ENCODE measurements at regions not wholly inside any gene's neighbourhood (a gene's known extent, or its start where the extent isn't known, plus 50 kb on each side); places are given as distances from the start of the nearest gene placed in this dataset.

DNA sequence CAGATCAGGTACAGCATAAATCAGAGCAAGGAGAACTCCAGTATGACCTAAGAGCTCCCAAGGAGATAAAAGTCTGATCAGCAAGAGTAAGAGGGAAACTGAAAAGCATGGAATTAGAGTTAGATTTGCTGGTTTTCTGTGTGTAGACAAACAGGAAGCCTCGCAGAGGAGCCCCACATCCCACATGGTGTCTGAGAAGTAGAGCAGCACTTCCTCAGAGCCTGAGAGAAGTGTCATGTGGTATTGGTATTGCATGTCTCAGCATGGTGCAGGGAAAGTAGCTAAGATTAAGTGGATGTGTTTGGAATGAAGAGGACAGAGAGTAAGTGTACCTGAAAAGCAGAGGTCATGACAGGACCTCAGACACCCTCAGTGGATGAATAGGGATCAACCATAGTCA lies 175.4 kb upstream of the GBE1 start:
- Histone ChIP-seq H3K27me3 (no peaks in the 10 kb centered on the region), H3K9me3 (no peaks in the 10 kb centered on the region), H3K27ac (no peak overlapping the region), H3K4me3 (no peak overlapping the region), H3K4me1 (no peaks in the 10 kb centered on the region), H3K36me3 (no peaks in the 10 kb centered on the region)
- TF ChIP-seq, protein P1, sequence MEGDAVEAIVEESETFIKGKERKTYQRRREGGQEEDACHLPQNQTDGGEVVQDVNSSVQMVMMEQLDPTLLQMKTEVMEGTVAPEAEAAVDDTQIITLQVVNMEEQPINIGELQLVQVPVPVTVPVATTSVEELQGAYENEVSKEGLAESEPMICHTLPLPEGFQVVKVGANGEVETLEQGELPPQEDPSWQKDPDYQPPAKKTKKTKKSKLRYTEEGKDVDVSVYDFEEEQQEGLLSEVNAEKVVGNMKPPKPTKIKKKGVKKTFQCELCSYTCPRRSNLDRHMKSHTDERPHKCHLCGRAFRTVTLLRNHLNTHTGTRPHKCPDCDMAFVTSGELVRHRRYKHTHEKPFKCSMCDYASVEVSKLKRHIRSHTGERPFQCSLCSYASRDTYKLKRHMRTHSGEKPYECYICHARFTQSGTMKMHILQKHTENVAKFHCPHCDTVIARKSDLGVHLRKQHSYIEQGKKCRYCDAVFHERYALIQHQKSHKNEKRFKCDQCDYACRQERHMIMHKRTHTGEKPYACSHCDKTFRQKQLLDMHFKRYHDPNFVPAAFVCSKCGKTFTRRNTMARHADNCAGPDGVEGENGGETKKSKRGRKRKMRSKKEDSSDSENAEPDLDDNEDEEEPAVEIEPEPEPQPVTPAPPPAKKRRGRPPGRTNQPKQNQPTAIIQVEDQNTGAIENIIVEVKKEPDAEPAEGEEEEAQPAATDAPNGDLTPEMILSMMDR (IDR thresholded peaks at IDR 0.05): no peak
- DNase-seq: no peak
- peak; percentile 76 for ATAC-seq
- intact Hi-C loops (cut with DNase I): no loop called here

DNA sequence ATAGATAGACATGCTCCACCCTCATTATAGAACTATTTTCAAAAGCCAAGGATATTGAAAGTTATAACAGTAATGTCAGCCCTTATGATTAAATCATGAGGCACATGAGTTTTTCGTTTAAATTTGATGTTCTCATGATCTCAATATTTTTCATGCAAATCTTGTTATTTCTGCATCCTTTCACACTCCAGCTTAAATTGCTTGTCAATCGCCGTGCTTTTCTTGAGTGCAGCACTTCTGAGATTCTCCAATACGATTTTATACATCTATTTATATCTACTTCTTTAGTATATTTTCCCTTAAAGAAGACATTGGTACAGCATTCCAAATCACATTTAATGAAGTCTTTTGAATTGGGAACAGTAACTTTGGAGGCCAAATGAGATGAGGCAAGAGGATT lies 171.2 kb upstream of the GBE1 start:
- H3K9me3 ChIP-seq: no peaks in the 10 kb centered on the region
- intact Hi-C loops (cut with DNase I): no loop called here
- H3K4me3 ChIP-seq: no peak overlapping the region

DNA sequence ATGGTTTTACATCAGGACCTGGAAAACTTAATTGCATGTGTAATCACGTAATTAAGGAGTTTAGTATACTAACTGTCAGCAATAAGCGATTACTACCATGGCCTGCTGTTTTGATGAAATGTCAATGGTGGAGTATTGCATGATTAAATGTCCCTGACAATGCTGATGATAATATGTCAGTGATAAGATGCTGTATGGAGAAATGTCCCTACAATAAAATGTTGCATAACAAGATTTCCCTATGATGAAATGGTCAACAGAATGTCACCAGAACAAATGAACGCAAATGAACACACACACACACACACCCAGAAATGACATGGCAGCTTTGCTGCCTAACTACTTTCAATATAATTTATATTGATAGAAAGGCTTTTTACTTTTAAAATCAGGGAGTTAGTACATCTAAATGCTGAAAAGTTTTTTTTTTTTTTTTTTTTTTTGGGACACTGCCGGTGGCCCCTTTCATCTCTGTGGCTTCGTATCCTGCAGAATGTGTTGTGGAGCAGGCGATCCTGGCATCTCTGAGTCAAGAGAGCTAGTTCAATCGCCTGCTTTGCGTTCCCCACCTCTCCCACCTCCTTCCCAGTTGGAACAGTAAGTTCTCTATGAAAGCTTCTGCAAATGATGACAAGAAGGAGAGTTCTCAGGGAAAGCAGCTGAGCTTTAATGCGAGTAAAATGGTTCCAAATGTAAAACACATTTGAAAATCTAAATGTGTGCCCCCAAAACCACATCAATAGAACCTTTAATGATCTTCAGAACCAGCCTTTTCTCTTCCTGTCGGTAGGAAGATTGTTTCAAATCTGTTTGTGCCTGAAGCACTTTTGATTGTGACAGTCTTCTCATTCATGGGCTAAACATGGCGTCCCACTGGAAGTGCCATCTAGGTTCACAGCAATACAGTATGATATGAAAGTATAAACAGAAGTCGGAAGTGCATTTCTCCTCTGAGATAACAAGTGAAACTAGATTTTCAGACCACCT lies 170.1 kb upstream of the GBE1 start:
- ATAC-seq (no peak), DNase-seq (no peak)
- intact Hi-C loops (cut with DNase I): no loop called here
- no peak overlapping the region for H3K4me3 ChIP-seq
- no peaks in the 10 kb centered on the region for H3K4me1 ChIP-seq
- H3K36me3 ChIP-seq: no peaks in the 10 kb centered on the region
- H3K27ac ChIP-seq: no peak overlapping the region
- TF ChIP-seq, protein P1 (IDR thresholded peaks at IDR 0.05): no peak
- H3K9me3 ChIP-seq: no peaks in the 10 kb centered on the region
- no peaks in the 10 kb centered on the region for H3K27me3 ChIP-seq

More for the DNA sequence above, 171.2 kb upstream of the GBE1 start:
- ATAC-seq: no peak
- TF ChIP-seq, protein P1 (IDR thresholded peaks at IDR 0.05): no peak
- Histone ChIP-seq H3K36me3 (no peaks in the 10 kb centered on the region), H3K27me3 (no peaks in the 10 kb centered on the region), H3K4me1 (no peaks in the 10 kb centered on the region), H3K27ac (no peak overlapping the region)
- no peak for DNase-seq

DNA sequence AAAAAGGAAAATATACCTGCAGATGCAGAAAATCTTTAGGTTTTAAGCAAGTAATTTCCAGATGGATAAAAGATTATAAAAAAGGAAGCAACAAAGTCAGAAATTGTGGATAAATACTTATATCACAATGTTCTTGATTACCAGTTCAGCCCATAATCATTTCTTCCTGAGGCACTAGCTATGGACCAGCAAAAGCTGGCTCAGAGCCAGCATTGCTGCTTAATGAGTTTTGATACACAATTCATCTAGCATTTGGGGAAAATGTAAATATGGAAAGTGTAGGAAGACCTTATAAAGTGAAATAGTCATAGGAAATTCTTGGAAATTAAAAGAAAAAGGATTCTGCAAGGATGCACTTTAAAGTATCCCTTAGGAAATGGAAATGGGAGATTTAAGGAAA lies 168.3 kb upstream of the GBE1 start:
- no peak overlapping the region for H3K4me3 ChIP-seq
- no peak for ATAC-seq
- intact Hi-C loops (cut with DNase I): no loop called here
- no peak overlapping the region for H3K27ac ChIP-seq
- H3K36me3 ChIP-seq: no peaks in the 10 kb centered on the region
- TF ChIP-seq, protein P1 (IDR thresholded peaks at IDR 0.05): no peak
- H3K9me3 ChIP-seq: no peaks in the 10 kb centered on the region
- H3K27me3 ChIP-seq: no peaks in the 10 kb centered on the region
- DNase-seq: no peak
- H3K4me1 ChIP-seq: no peaks in the 10 kb centered on the region

DNA sequence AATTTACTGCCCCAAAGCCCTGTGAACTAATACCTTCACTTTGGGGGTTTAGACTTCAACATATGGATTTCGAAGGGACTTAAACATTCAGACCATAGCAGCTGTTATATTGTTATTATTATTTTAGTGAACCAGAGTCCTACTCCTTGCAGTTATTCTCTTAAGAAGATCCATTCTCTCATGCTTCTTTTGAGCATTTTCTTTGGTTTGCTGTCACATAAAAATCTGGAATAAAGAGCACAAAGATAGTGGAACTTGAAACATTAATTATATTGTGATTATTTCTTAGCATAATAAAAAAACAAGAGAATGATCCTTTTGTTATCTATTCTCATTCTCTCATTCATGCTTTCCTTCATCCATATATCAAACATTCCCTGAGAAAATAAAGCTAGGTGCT lies 166.4 kb upstream of the GBE1 start:
- intact Hi-C loops (cut with DNase I): no loop called here
- Histone ChIP-seq H3K27me3 (no peaks in the 10 kb centered on the region), H3K4me1 (no peaks in the 10 kb centered on the region), H3K9me3 (no peaks in the 10 kb centered on the region), H3K27ac (no peak overlapping the region), H3K4me3 (no peak overlapping the region), H3K36me3 (no peaks in the 10 kb centered on the region)
- ATAC-seq: no peak
- DNase-seq: no peak
- TF ChIP-seq, protein P1 (IDR thresholded peaks at IDR 0.05): no peak
